Panc1 (cell line): ENCODE measurements at regions not wholly inside any gene's neighbourhood (a gene's known extent, or its start where the extent isn't known, plus 50 kb on each side); places are given as distances from the start of the nearest gene placed in this dataset.

Experiments used
- CTCF ChIP-seq: fragments of 450-650 bp; IDR thresholded peaks from 2 replicates; pipeline ENCODE4 v1.5.1; 2017; ENCODE audit warnings: mild to moderate bottlenecking
- POLR2AphosphoS5 ChIP-seq: IDR thresholded peaks from 2 replicates; pipeline ENCODE4 v1.6.1; 2012; ENCODE audit warnings: mild to moderate bottlenecking, low read depth, low read length, moderate library complexity

DNA sequence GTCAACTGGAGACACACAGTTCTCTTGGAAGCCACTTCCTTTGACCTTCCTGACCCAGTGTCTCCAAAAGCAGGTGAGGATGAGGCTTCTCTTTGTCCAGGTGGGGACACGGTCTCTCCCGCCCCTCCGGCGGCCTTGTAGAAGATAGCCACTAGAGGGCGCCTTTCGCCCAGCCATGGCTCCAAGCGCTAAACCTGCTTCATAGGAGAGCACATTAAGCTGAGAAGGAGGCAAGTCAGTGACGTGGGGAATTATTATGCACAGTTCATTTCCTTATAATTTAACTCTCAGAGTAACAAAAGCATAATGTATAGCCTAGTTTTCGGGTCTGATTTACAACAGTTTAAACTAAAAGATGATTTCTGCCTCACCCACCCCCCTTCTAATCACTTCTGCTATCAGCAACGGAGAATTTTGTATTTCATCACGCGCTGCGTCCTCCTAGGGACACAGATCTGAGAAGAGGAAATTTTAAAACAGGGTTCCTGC lies 208.7 kb downstream of the ICOS start:
- TF ChIP-seq POLR2AphosphoS5 (no peak), CTCF (peak; percentile 96)
